OCI-LY7 (cell line): ENCODE measurements at regions not wholly inside any gene's neighbourhood (a gene's known extent, or its start where the extent isn't known, plus 50 kb on each side); places are given as distances from the start of the nearest gene placed in this dataset.
"Not testable (repeated sequence)": the region's sequence is repeated elsewhere in the genome, so short reads cannot be mapped to it uniquely, and the experiment has no call there.

Experiments
- CTCF ChIP-seq: fragments of 200-600 bp; sonication (generic); conservative IDR thresholded peaks from 2 replicates; pipeline ENCODE4 v1.5.1; 2014; ENCODE audit warnings: mild to moderate bottlenecking, antibody characterized with exemption, low read length, moderate library complexity, mixed read lengths
- EZH2phosphoT487 ChIP-seq: fragments of 200-600 bp; sonication (generic); IDR thresholded peaks from 2 replicates; pipeline ENCODE4 v1.6.1; 2018; ENCODE audit warnings: low read depth, borderline replicate concordance, mild to moderate bottlenecking, mixed run types, antibody characterized with exemption, low read length, moderate library complexity, mixed read lengths

GRCh38 chr6:144470201-144470600, 185.1 kb downstream of the UTRN start:
- TF ChIP-seq CTCF, EZH2phosphoT487: not testable (repeated sequence)
